T47D (cell line): ENCODE measurements at regions not wholly inside any gene's neighbourhood (a gene's known extent, or its start where the extent isn't known, plus 50 kb on each side); places are given as distances from the start of the nearest gene placed in this dataset.

Experiments used
- DNase-seq, 2 experiments: peaks; one replicate each; pipeline versions ENCODE4 v3.0.0 to v3.0.0-alpha.2; 2011 to 2012; ENCODE audit warnings: low read depth in 1 of 2, low spot score in 1 of 2
- JUND ChIP-seq: IDR thresholded peaks from 2 replicates; pipeline ENCODE4 v1.6.1; 2012; ENCODE audit warnings: low read depth
- in situ Hi-C: cut with HindIII; loops from 2 replicates; pipeline ENCODE4 v1.10.0; 2016; ENCODE audit warnings: low sequenced_read_pairs, low pct_unique_long_range_greater_than_20kb

- DNase-seq, result no peak
- in situ Hi-C loops, result no loop called here
- no peak for TF ChIP-seq JUND
Measured at GRCh38 chr18:60870261-60871153, 462.7 kb upstream of the CDH20 start.

GRCh38 chr18:60872434-60872833, 460.8 kb upstream of the CDH20 start:
- in situ Hi-C loops, result no loop called here
- DNase-seq, result no peak
- no peak for TF ChIP-seq JUND

- no peak for TF ChIP-seq JUND
- in situ Hi-C loops, result no loop called here
Measured at GRCh38 chr18:60873708-60874107, 459.5 kb upstream of the CDH20 start.

GRCh38 chr18:60875957-60876507, 457.2 kb upstream of the CDH20 start:
- in situ Hi-C loops, result no loop called here
- TF ChIP-seq JUND, result no peak

More at GRCh38 chr18:60873708-60874107, 459.5 kb upstream of the CDH20 start:
- DNase-seq, result no peak

GRCh38 chr18:60880184-60880583, 453.0 kb upstream of the CDH20 start:
- in situ Hi-C loops, result no loop called here

More at GRCh38 chr18:60875957-60876507, 457.2 kb upstream of the CDH20 start:
- DNase-seq, result no peak

GRCh38 chr18:60883587-60883986, 449.6 kb upstream of the CDH20 start:
- DNase-seq, result no peak
- TF ChIP-seq JUND, result no peak
- in situ Hi-C loops, result no loop called here

More at GRCh38 chr18:60880184-60880583, 453.0 kb upstream of the CDH20 start:
- TF ChIP-seq JUND, result no peak
- no peak for DNase-seq

- TF ChIP-seq JUND, result no peak
- in situ Hi-C loops, result no loop called here
- no peak for DNase-seq
Measured at GRCh38 chr18:60888071-60888624, 445.1 kb upstream of the CDH20 start.

- no peak for DNase-seq
- in situ Hi-C loops, result no loop called here
- TF ChIP-seq JUND, result no peak
Measured at GRCh38 chr18:60889442-60889841, 443.8 kb upstream of the CDH20 start.

GRCh38 chr18:60891936-60892335, 441.3 kb upstream of the CDH20 start:
- in situ Hi-C loops, result no loop called here
- peak in 1 of 2 experiments; percentile 3 for DNase-seq
- no peak for TF ChIP-seq JUND

- TF ChIP-seq JUND, result no peak
- no peak for DNase-seq
- in situ Hi-C loops, result no loop called here
Measured at GRCh38 chr18:60892441-60892840, 440.8 kb upstream of the CDH20 start.

GRCh38 chr18:60892855-60893254, 440.4 kb upstream of the CDH20 start:
- peak in 1 of 2 experiments; percentile 43 for DNase-seq
- no peak for TF ChIP-seq JUND
- in situ Hi-C loops, result no loop called here

- DNase-seq, result no peak
- no peak for TF ChIP-seq JUND
- in situ Hi-C loops, result no loop called here
Measured at GRCh38 chr18:60893355-60894097, 439.7 kb upstream of the CDH20 start.
